ENCODE measurements at regions not wholly inside any gene's neighbourhood (a gene's known extent, or its start where the extent isn't known, plus 50 kb on each side); places are given as distances from the start of the nearest gene placed in this dataset.

GRCh38 chr9:81244631-81245030 is 444.7 kb downstream of the TLE1 start:
- no peaks in the 10 kb centered on the region for H3K9me3 ChIP-seq (replicated peaks in 1 of 3)
- no peak overlapping the region for H3K27ac ChIP-seq
- intact Hi-C loops (cut with DNase I): no loop called here
- no peak for DNase-seq
- TF ChIP-seq POLR2A (IDR thresholded peaks at IDR 0.05): no peak
- TF ChIP-seq, protein P1, sequence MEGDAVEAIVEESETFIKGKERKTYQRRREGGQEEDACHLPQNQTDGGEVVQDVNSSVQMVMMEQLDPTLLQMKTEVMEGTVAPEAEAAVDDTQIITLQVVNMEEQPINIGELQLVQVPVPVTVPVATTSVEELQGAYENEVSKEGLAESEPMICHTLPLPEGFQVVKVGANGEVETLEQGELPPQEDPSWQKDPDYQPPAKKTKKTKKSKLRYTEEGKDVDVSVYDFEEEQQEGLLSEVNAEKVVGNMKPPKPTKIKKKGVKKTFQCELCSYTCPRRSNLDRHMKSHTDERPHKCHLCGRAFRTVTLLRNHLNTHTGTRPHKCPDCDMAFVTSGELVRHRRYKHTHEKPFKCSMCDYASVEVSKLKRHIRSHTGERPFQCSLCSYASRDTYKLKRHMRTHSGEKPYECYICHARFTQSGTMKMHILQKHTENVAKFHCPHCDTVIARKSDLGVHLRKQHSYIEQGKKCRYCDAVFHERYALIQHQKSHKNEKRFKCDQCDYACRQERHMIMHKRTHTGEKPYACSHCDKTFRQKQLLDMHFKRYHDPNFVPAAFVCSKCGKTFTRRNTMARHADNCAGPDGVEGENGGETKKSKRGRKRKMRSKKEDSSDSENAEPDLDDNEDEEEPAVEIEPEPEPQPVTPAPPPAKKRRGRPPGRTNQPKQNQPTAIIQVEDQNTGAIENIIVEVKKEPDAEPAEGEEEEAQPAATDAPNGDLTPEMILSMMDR (IDR thresholded peaks at IDR 0.05): no peak
- H3K4me1 ChIP-seq (replicated peaks in 1 of 2): no peaks in the 10 kb centered on the region
- 61 to 81% (median 72%) methylated on average over 1 of the region's 1 CpG for WGBS, 4 donors
- H3K4me3 ChIP-seq: no peak overlapping the region
- no peaks in the 10 kb centered on the region for H3K27me3 ChIP-seq
- H3K36me3 ChIP-seq (replicated peaks in 1 of 2): no peaks in the 10 kb centered on the region

- intact Hi-C loops (cut with DNase I): no loop called here
- DNase-seq: no peak
- Histone ChIP-seq H3K9me3 (replicated peaks in 1 of 3) (no peaks in the 10 kb centered on the region), H3K4me3 (no peak overlapping the region), H3K27ac (no peak overlapping the region), H3K4me1 (replicated peaks in 1 of 2) (no peaks in the 10 kb centered on the region), H3K36me3 (replicated peaks in 1 of 2) (no peaks in the 10 kb centered on the region), H3K27me3 (no peaks in the 10 kb centered on the region)
- TF ChIP-seq, protein P1 (IDR thresholded peaks at IDR 0.05): no peak
- TF ChIP-seq POLR2A (IDR thresholded peaks at IDR 0.05): no peak
- WGBS, 4 donors: 93 to 100% (median 96%) methylated on average over 1 of the region's 1 CpG
These were observed 446.5 kb downstream of the TLE1 start for GRCh38 chr9:81242866-81243265.

- Histone ChIP-seq H3K27ac (no peak overlapping the region), H3K4me1 (replicated peaks in 1 of 2) (no peaks in the 10 kb centered on the region), H3K27me3 (no peaks in the 10 kb centered on the region), H3K36me3 (replicated peaks in 1 of 2) (no peaks in the 10 kb centered on the region), H3K9me3 (replicated peaks in 1 of 3) (no peaks in the 10 kb centered on the region), H3K4me3 (no peak overlapping the region)
- no peak for DNase-seq
- TF ChIP-seq POLR2A (IDR thresholded peaks at IDR 0.05): no peak
- TF ChIP-seq, protein P1 (IDR thresholded peaks at IDR 0.05): no peak
- intact Hi-C loops (cut with DNase I): no loop called here
These were observed 450.0 kb downstream of the TLE1 start for GRCh38 chr9:81239388-81239787.

DNA sequence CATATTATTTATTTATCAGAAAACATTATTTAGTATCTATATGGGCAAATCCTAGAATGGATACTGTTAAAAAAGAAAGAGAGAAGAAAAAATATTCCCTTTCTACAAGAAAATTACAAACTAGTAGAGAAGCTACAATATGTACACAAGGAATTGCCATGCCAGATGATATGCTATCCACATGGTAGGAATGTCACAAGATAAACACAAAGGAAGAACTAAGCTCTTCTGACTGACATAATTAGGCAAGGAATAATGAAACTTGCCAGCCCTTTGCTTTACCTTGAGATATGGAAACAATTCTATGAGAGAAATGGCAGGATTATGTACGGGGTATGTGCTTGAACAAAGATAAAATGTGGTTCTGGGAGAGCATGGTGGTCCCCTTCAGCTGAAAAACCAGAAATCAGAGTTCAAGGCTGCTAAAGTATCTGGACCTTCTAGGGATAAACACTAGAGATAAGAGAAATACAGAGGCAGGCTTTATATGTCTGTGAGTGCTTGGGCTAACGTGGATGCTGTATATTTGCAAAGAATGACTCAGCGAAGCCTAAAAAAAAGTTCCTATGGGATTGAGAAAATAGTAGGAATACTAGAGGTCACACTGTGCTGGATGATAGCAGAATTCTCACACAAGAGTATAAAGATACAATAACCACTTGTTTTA is 451.6 kb downstream of the TLE1 start:
- intact Hi-C loops (cut with DNase I): no loop called here
- no peak overlapping the region for H3K27ac ChIP-seq
- H3K4me3 ChIP-seq: no peak overlapping the region
- TF ChIP-seq, protein P1 (IDR thresholded peaks at IDR 0.05): no peak
- TF ChIP-seq POLR2A (IDR thresholded peaks at IDR 0.05): no peak
- H3K4me1 ChIP-seq (replicated peaks in 1 of 2): no peaks in the 10 kb centered on the region
- 72 to 83% (median 76%) methylated on average over 3 of the region's 3 CpGs for WGBS, 4 donors
- H3K27me3 ChIP-seq: no peaks in the 10 kb centered on the region
- no peaks in the 10 kb centered on the region for H3K36me3 ChIP-seq (replicated peaks in 1 of 2)
- no peaks in the 10 kb centered on the region for H3K9me3 ChIP-seq (replicated peaks in 1 of 3)
- DNase-seq: no peak

All from adrenal gland (tissue), 9 donors.